DND-41 (cell line): ENCODE measurements at regions not wholly inside any gene's neighbourhood (a gene's known extent, or its start where the extent isn't known, plus 50 kb on each side); places are given as distances from the start of the nearest gene placed in this dataset.

Experiments
- ATAC-seq: fragments of 200-7000 bp; cut with Tn5 transposase; 3 replicates; pipeline ENCODE4 v1.9.1; 2021; ENCODE audit warnings: low read depth; ENCODE audit not compliant: insufficient read depth
- DNase-seq: peaks from one replicate; pipeline ENCODE4 v3.0.0-alpha.2; 2020
- H2AFZ ChIP-seq: 2 replicates; pipeline ENCODE4 v1.6.0; 2012; ENCODE audit warnings: low read depth, low read length
- H3K27ac ChIP-seq: 2 replicates; pipeline ENCODE4 v1.5.1; 2012; ENCODE audit warnings: low read length, inconsistent platforms
- H3K27me3 ChIP-seq: fragments of 200-600 bp; sonication (generic); 2 replicates; pipeline ENCODE4 v1.6.0; 2012; ENCODE audit warnings: low read length, mild to moderate bottlenecking, inconsistent platforms; ENCODE audit not compliant: insufficient read depth, poor library complexity
- H3K36me3 ChIP-seq: 2 replicates; pipeline ENCODE4 v1.5.1; 2012; ENCODE audit warnings: low read length, inconsistent platforms; ENCODE audit not compliant: insufficient read depth
- H3K4me1 ChIP-seq: 2 replicates; pipeline ENCODE4 v1.5.1; 2012; ENCODE audit warnings: mild to moderate bottlenecking, low read length; ENCODE audit not compliant: insufficient read depth
- H3K4me2 ChIP-seq: 2 replicates; pipeline ENCODE4 v1.6.0; 2012; ENCODE audit warnings: mild to moderate bottlenecking, moderate library complexity, low read length, inconsistent platforms; ENCODE audit not compliant: insufficient read depth
- H3K4me3 ChIP-seq, 2 experiments: fragments of 200-600 bp in 1 of 2; shearing (Covaris generic) in 1 of 2; 2 replicates each; pipeline ENCODE4 v1.5.1; 2012 to 2016; ENCODE audit warnings: inconsistent platforms in 2 of 2, low read length in 2 of 2, mild to moderate bottlenecking in 2 of 2, low read depth in 1 of 2, moderate library complexity in 1 of 2
- H3K79me2 ChIP-seq: 2 replicates; pipeline ENCODE4 v1.6.0; 2012; ENCODE audit warnings: low read length, inconsistent platforms; ENCODE audit not compliant: insufficient read depth
- H3K9ac ChIP-seq: 2 replicates; pipeline ENCODE4 v1.6.0; 2012; ENCODE audit warnings: low read depth, mild to moderate bottlenecking, inconsistent platforms, low read length, moderate library complexity
- H3K9me3 ChIP-seq: 2 replicates; pipeline ENCODE4 v1.5.1; 2012; ENCODE audit warnings: low read length, moderate library complexity, mild to moderate bottlenecking, inconsistent platforms; ENCODE audit not compliant: insufficient read depth, severe bottlenecking
- H4K20me1 ChIP-seq: 2 replicates; pipeline ENCODE4 v1.6.0; 2012; ENCODE audit warnings: low read length; ENCODE audit not compliant: insufficient read depth
- CTCF ChIP-seq: IDR thresholded peaks from 2 replicates; pipeline ENCODE4 v1.5.1; 2012; ENCODE audit warnings: borderline replicate concordance, low read length, moderate library complexity, mild to moderate bottlenecking; ENCODE audit not compliant: poor library complexity, severe bottlenecking; ENCODE audit errors: extremely low read depth
- EZH2 ChIP-seq: IDR thresholded peaks from 3 replicates; pipeline ENCODE4 v1.6.1; 2012; ENCODE audit warnings: borderline replicate concordance, low read depth, mild to moderate bottlenecking, moderate library complexity, low read length, inconsistent platforms; ENCODE audit not compliant: severe bottlenecking

DNA sequence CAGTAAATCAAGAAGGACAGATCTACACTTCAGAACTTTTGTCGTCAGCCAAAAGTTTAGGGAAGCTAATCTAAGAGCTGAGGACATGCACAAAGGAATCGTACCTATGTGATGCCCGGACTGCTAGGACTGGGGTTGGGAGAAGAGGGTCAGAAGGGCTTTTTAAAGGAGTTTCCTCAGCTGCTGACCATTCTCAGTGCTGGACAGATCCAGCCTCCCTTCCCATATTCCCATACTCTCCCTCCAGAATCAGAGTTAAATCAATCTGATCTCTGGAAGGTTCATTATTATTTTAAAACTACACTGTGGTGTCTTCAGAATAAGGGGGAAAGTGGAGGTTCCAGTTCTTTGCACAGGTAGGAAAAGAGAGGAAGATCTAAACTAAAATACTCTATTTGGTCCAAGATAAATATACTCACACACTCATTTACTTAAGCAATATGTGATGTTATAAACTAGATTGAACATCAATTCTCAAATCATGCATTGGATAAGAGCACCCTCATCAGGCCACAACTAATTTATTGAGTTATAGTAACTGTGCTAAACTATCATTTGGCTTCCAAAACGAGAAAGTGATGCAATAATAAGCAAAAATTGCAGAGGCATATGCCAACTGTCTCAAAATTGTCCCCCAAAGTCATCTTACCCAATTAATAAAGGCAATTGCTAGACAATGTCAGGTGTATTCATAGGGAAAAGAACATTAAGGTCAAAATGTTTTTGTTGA, 124.7 kb downstream of the HNRNPD start:
- TF ChIP-seq EZH2 (no peak), CTCF (no peak)
- Histone ChIP-seq H3K9ac (no peak overlapping the region), H3K79me2 (no peaks in the 10 kb centered on the region), H3K27me3 (peaks cover 3% of the 10 kb centered on the region), H3K4me1 (no peaks in the 10 kb centered on the region), H2AFZ (no peak overlapping the region), H3K27ac (no peak overlapping the region), H3K4me2 (no peak overlapping the region), H3K36me3 (no peaks in the 10 kb centered on the region), H3K4me3 (no peak overlapping the region), H4K20me1 (no peaks in the 10 kb centered on the region), H3K9me3 (no peaks in the 10 kb centered on the region)
- DNase-seq (no peak), ATAC-seq (no peak)

DNA sequence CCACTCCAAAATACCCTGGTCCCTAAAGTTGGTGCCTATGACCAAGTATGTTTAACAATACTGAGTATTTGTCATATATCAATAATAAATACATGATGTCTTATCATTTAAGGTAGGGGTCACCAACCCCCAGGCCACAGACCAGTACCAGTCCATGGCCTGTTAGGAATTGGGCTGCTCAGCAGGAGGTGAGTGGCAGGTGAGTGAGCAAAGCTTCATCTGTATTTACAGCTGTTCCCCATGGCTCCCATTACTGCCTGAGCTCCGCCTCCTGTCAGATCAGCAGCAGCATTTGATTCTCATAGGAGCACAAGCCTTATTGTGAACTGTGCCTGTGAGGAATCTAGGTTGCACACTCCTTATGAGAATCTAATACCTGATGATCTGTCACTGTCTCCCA, 126.2 kb downstream of the HNRNPD start:
- no peaks in the 10 kb centered on the region for H3K79me2 ChIP-seq
- no peaks in the 10 kb centered on the region for H3K9me3 ChIP-seq
- DNase-seq (no peak), ATAC-seq (no peak)
- H3K4me1 ChIP-seq: no peaks in the 10 kb centered on the region
- TF ChIP-seq EZH2 (no peak), CTCF (no peak)
- no peak overlapping the region for H3K4me3 ChIP-seq
- no peak overlapping the region for H2AFZ ChIP-seq
- H3K9ac ChIP-seq: no peak overlapping the region
- no peak overlapping the region for H3K4me2 ChIP-seq
- H3K36me3 ChIP-seq: no peaks in the 10 kb centered on the region
- H3K27me3 ChIP-seq: peaks cover 3% of the 10 kb centered on the region
- H4K20me1 ChIP-seq: no peaks in the 10 kb centered on the region
- no peak overlapping the region for H3K27ac ChIP-seq

GRCh38 chr4:82247171-82247570, 126.6 kb downstream of the HNRNPD start:
- no peak overlapping the region for H2AFZ ChIP-seq
- no peak for TF ChIP-seq EZH2
- TF ChIP-seq CTCF: no peak

More at GRCh38 chr4:82247171-82247570, 126.6 kb downstream of the HNRNPD start:
- Histone ChIP-seq H3K27ac (no peak overlapping the region), H3K36me3 (no peaks in the 10 kb centered on the region), H3K9me3 (no peaks in the 10 kb centered on the region), H3K27me3 (peaks cover 8% of the 10 kb centered on the region), H4K20me1 (no peaks in the 10 kb centered on the region), H3K4me3 (no peak overlapping the region), H3K9ac (no peak overlapping the region), H3K4me1 (no peaks in the 10 kb centered on the region), H3K79me2 (no peaks in the 10 kb centered on the region), H3K4me2 (no peak overlapping the region)
- no peak for DNase-seq
- ATAC-seq: no peak
